Kasumi-1 (cell line): ENCODE measurements at regions not wholly inside any gene's neighbourhood (a gene's known extent, or its start where the extent isn't known, plus 50 kb on each side); places are given as distances from the start of the nearest gene placed in this dataset.
"Not testable (repeated sequence)": the region's sequence is repeated elsewhere in the genome, so short reads cannot be mapped to it uniquely, and the experiment has no call there.

Experiments used
- DNase-seq, 2 experiments: peaks; one replicate each; lab custom pipeline; 2025; lab: John Stamatoyannopoulos, UW

- DNase-seq, result no peak
Measured at GRCh38 chr5:35561396-35561795, 56.3 kb upstream of the SPEF2 start.

GRCh38 chr5:35557748-35558147 is 59.9 kb upstream of the SPEF2 start:
- DNase-seq, result no peak

DNA sequence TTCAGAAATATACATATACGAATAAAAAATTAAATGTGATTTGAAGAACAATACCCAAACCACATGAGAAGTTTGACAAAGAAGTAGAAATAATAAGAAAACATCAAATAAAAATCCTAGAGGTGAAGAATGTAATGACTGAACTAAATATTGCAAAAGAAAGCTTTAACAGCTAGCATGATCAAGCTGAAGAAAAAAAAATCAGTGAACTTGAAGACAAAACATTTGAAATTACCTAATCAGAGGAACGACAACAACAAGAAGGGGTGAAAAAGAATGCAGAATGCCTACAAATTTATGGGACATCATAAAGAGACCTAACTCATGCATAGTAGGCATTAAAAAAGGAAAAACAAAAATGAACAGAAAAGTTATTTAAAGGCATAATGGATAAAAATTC is 60.5 kb upstream of the SPEF2 start:
- DNase-seq, result no peak

- no peak for DNase-seq
Measured at GRCh38 chr5:35554016-35554415, 63.6 kb upstream of the SPEF2 start.

DNA sequence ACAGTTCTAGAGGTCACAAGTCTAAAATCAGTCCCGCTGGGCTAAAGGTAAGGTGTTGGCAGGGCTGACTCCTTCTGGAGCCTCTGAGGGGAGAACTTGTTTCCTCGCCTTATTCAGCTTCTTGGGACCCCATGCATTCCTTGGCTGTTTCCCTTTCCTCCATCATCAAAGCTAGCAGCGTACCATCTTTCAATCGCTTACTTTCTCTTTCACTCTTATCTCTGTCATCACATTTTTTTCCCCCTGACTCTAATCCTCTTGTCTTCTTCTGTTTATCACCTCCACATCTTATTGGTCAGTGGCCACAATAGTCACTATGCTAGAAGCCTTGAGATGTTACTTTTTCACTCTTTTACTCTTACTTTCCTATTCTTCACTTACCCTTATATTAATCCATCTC is 72.5 kb upstream of the SPEF2 start:
- DNase-seq, result no peak

DNA sequence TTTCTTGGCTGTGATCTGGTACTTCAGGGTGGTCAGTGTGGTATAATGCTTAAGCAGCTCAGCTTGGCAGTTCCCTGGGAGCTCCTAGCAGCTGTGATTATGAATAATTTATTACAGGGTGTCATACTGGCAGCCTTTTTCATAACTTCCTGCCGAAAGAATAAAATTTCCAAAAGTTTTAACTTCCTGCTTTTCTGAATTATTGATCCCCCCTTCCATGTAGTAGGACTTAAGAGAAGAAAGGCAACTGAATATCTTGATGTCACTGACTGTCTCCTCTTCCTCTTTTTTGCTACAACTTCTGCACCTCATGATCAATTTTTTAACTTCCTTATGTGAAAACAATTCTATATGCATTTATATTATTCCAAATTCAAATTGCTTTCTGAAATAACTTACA is 74.3 kb upstream of the SPEF2 start:
- DNase-seq, result peak; percentile 53 to 63

DNA sequence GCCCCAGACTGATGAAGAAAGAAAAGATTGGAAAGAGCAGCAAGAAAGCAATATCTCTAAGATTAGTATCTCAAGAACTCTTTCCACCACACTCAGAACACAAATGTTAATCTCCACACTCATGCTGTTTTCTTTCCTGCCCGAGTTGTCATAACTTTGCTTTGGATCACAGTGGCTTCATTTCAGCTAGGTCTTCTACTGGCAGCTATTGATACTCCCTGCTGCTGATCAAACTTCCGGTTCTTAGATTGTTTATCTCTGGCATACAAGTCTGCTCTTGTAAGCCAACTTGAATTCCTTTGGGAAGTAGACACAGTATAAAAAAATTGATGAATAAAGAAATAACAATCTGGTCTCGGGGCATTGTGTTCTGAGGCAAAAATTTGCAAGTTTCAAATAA is 77.7 kb upstream of the SPEF2 start:
- DNase-seq, result no peak

- DNase-seq, result no peak
Measured at GRCh38 chr5:35538198-35538931, 79.3 kb upstream of the SPEF2 start.

- DNase-seq, result no peak
Measured at GRCh38 chr5:35533156-35533555, 84.5 kb upstream of the SPEF2 start.

DNA sequence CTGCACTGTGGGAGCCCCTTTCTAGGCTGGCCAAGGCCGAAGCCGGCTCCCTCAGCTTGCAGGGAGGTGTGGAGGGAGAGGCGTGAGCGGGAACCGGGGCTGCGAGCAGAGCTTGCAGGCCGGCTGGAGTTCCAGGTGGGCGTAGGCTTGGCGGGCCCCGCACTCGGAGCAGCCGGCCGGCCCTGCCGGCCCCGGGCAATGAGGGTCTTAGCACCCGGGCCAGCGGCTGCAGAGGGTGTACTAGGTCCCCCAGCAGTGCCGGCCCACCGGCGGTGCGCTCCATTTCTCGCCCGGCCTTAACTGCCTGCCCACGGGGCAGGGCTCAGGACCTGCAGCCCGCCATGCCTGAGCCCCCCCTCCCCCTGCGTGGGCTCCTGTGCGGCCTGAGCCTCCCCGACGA is 86.1 kb upstream of the SPEF2 start:
- DNase-seq, result not testable (repeated sequence)

DNA sequence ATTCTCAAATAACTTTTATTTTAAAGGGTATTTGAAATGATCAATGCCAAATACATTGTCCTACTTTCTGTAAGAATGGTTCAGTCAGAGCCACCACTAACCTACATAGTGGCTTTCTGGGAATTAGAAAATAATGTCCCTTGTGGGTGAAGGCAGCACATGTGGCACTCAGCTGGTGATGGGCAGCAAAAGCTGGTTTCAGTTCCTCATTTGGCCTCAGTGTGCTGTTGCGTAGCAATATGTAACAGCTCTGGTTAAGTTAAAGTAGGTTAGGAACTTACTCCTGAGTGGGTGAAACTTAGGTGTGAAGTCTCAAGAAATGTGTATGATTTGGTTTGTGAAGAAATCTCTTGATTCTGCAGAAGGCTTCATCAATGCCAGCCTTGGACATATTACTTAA is 99.6 kb upstream of the SPEF2 start:
- DNase-seq, result peak; percentile 53 to 54

DNA sequence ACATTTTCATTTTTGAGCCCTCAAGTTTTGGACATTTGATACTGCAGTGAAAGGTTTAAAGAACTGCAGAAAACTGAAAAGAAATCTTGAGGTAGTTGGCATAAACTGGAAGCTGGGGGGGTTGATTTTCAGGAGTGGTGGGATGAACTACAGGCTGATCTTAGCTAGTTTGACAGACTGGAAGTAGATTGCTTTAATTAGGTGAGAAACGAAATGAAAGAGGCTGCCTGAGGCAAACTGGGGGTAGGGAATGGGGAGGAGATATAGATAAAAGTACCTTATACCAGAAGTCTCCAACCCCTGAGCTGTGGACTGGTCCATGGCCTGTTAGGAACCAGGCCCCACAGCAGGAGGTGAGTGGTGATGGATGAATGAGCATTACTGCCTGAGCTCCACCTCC is 101.4 kb upstream of the SPEF2 start:
- no peak for DNase-seq

DNA sequence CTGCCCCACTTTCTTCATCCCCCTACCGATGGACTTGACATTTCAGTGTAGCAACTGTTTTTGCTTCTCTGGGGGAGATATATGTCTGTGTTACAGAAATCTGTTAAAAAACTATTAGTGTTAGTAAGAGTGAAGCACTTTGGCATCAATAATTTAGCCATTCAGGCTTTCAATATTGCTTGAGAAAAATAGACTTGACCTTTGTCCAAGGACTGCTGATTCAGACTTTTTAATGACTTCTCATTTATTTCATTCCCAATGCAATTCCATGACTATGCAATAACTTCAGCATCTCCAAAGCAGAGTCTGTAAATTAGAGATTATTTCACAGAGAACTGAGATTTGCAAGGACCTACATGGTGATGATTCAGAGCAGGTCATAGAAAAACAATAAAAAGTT is 104.1 kb upstream of the SPEF2 start:
- DNase-seq, result no peak

GRCh38 chr5:35502206-35502605 is 115.5 kb upstream of the SPEF2 start:
- no peak for DNase-seq

- peak; percentile 41 to 51 for DNase-seq
Measured at GRCh38 chr5:35488791-35489190, 128.9 kb upstream of the SPEF2 start.

GRCh38 chr5:35488055-35488454 is 129.6 kb upstream of the SPEF2 start:
- DNase-seq, result no peak

GRCh38 chr5:35487233-35488025 is 130.2 kb upstream of the SPEF2 start:
- no peak for DNase-seq

GRCh38 chr5:35485487-35485886 is 132.2 kb upstream of the SPEF2 start:
- no peak for DNase-seq

DNA sequence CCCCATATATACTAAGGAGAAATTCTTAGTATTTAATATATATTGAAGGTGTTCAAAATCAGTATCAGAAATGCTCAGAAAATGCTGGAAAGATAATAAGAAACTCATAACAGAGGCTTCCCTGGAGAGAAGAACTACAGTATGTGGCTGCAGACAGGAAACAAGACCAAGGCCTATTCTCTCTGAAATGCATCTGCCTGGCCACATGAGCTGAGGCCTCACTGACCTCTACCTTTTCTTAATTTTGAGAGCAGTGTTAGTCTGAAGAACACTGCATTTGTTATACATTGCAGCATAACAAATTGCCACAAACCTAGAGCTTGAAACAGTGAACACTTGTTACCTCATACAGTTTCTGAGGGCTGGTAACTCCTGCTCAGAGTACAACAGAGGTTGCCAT is 133.4 kb upstream of the SPEF2 start:
- DNase-seq, result no peak

DNA sequence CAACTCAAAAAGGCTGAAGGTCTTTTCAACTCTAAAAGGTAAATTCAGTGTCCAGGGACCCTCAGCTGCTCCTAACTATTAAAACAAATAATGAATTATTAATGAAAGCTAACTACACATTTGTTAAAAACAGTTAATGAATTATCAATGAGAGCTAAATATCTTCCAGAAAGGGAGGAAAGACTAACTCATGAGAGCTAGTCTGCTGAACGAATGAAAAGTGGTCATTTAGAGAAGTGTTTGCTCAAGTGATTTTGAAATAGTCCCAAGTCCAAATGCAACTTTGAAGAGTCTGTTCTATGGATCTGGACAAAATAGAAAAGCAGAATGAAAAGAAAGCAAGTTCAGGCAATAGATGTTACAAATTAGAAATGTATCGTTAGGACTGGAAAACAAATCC is 133.9 kb upstream of the SPEF2 start:
- DNase-seq, result no peak

DNA sequence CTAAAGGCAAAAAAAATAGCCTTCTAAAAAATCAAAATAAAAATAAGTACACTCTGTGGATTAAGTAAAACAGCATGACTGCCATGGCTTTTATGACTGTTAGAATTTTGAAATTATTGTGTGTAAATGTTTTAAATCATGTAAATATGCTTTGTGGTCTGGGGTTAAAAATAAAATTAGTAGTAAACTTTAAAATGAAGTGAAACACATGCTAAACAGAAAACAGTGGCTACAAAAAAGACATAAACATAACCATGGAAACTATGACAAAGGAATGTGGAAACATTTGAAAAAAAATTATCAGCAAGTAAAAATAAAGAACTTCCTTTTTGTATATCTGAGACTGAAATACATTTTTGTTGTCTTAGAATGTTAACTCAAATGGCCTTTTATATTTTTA is 134.5 kb upstream of the SPEF2 start:
- peak in 1 of 2 experiments; percentile 17 for DNase-seq

GRCh38 chr5:35482167-35482755 is 135.4 kb upstream of the SPEF2 start:
- no peak for DNase-seq
